ENCODE measurements at regions not wholly inside any gene's neighbourhood (a gene's known extent, or its start where the extent isn't known, plus 50 kb on each side); places are given as distances from the start of the nearest gene placed in this dataset.

GRCh38 chr1:47644212-47644573 lies 206.3 kb downstream of the FOXD2 start:
- WGBS, 5 donors = 72 to 87% (median 79%) methylated on average over 5 of the region's 5 CpGs
- TF ChIP-seq CTCF (IDR thresholded peaks at IDR 0.05 in 8 of 11, conservative IDR thresholded peaks at IDR 0.05 in 3 of 11) (no peak), POLR2A (IDR thresholded peaks at IDR 0.05) (no peak), POLR2AphosphoS5 (IDR thresholded peaks at IDR 0.05) (no peak)
- Histone ChIP-seq H3K27me3 (replicated peaks in 1 of 7) (peaks cover 0 to 31% (median 0%) of the 10 kb centered on the region in 7 donors), H3K4me1 (no peaks in the 10 kb centered on the region), H3K4me3 (no peak overlapping the region), H3K9me3 (no peaks in the 10 kb centered on the region), H3K36me3 (no peaks in the 10 kb centered on the region), H3K27ac (no peak overlapping the region)
- intact Hi-C loops (cut with DNase I; ENCODE audit: low total_unique reads) = no loop called here
- no peak for DNase-seq

GRCh38 chr1:47645151-47645550 lies 207.3 kb downstream of the FOXD2 start:
- H3K27me3 ChIP-seq (replicated peaks in 1 of 7) = peaks cover 0 to 31% (median 0%) of the 10 kb centered on the region in 7 donors
- H3K4me1 ChIP-seq = no peaks in the 10 kb centered on the region
- peak; percentile 32 for DNase-seq
- whole genome bisulfite sequencing, 5 donors = 47 to 62% (median 52%) methylated on average over 8 of the region's 8 CpGs
- no peaks in the 10 kb centered on the region for H3K9me3 ChIP-seq
- intact Hi-C loops (cut with DNase I; ENCODE audit: low total_unique reads) = no loop called here
- TF ChIP-seq POLR2AphosphoS5 (IDR thresholded peaks at IDR 0.05) = no peak
- TF ChIP-seq POLR2A (IDR thresholded peaks at IDR 0.05) = no peak
- no peak for TF ChIP-seq CTCF (IDR thresholded peaks at IDR 0.05 in 8 of 11, conservative IDR thresholded peaks at IDR 0.05 in 3 of 11)
- H3K4me3 ChIP-seq = no peak overlapping the region
- H3K27ac ChIP-seq = no peak overlapping the region
- H3K36me3 ChIP-seq = no peaks in the 10 kb centered on the region

GRCh38 chr1:47646676-47647075 lies 208.8 kb downstream of the FOXD2 start:
- Histone ChIP-seq H3K4me3 (no peak overlapping the region), H3K9me3 (no peaks in the 10 kb centered on the region), H3K36me3 (no peaks in the 10 kb centered on the region), H3K27ac (no peak overlapping the region), H3K4me1 (peaks cover 0 to 3% (median 0%) of the 10 kb centered on the region in 6 donors), H3K27me3 (replicated peaks in 1 of 7) (peaks cover 0 to 23% (median 0%) of the 10 kb centered on the region in 7 donors)
- DNase-seq = peak; percentile 15
- 70 to 93% (median 83%) methylated on average over 1 of the region's 1 CpG for WGBS, 5 donors
- no peak for TF ChIP-seq CTCF (IDR thresholded peaks at IDR 0.05 in 8 of 11, conservative IDR thresholded peaks at IDR 0.05 in 3 of 11)
- TF ChIP-seq POLR2AphosphoS5 (IDR thresholded peaks at IDR 0.05) = no peak
- no peak for TF ChIP-seq POLR2A (IDR thresholded peaks at IDR 0.05)
- intact Hi-C loops (cut with DNase I; ENCODE audit: low total_unique reads) = no loop called here

- WGBS, 5 donors = 72 to 97% (median 89%) methylated on average over 5 of the region's 5 CpGs
- Histone ChIP-seq H3K4me3 (no peak overlapping the region), H3K4me1 (peaks cover 0 to 3% (median 0%) of the 10 kb centered on the region in 6 donors), H3K27ac (no peak overlapping the region), H3K36me3 (no peaks in the 10 kb centered on the region), H3K27me3 (replicated peaks in 1 of 7) (peaks cover 0 to 20% (median 0%) of the 10 kb centered on the region in 7 donors), H3K9me3 (no peaks in the 10 kb centered on the region)
- TF ChIP-seq CTCF (IDR thresholded peaks at IDR 0.05 in 8 of 11, conservative IDR thresholded peaks at IDR 0.05 in 3 of 11) (no peak), POLR2A (IDR thresholded peaks at IDR 0.05) (no peak), POLR2AphosphoS5 (IDR thresholded peaks at IDR 0.05) (no peak)
- intact Hi-C loops (cut with DNase I; ENCODE audit: low total_unique reads) = no loop called here
- DNase-seq = peak; percentile 69
These were observed 209.5 kb downstream of the FOXD2 start for GRCh38 chr1:47647327-47647845.
